ENCODE measurements at regions not wholly inside any gene's neighbourhood (a gene's known extent, or its start where the extent isn't known, plus 50 kb on each side); places are given as distances from the start of the nearest gene placed in this dataset.

GRCh38 chr14:87156878-87157277 lies 836.1 kb downstream of the GALC start:
- no peak for TF ChIP-seq CTCF (conservative IDR thresholded peaks at IDR 0.05; ENCODE audit: low read depth, low read length)
- H3K4me3 ChIP-seq (ENCODE audit: low read length): no peak overlapping the region
- DNase-seq (ENCODE audit: low read depth): no peak

GRCh38 chr14:87155856-87156488 lies 837.0 kb downstream of the GALC start:
- no peak overlapping the region for H3K4me3 ChIP-seq (ENCODE audit: low read length)
- DNase-seq (ENCODE audit: low read depth): no peak
- no peak for TF ChIP-seq CTCF (conservative IDR thresholded peaks at IDR 0.05; ENCODE audit: low read depth, low read length)

- DNase-seq (ENCODE audit: low read depth): no peak
- no peak for TF ChIP-seq CTCF (conservative IDR thresholded peaks at IDR 0.05; ENCODE audit: low read depth, low read length)
Observed at GRCh38 chr14:87153901-87154300, 839.1 kb downstream of the GALC start.

GRCh38 chr14:87153391-87153790 lies 839.6 kb downstream of the GALC start:
- no peak overlapping the region for H3K4me3 ChIP-seq (ENCODE audit: low read length)
- TF ChIP-seq CTCF (conservative IDR thresholded peaks at IDR 0.05; ENCODE audit: low read depth, low read length): no peak
- no peak for DNase-seq (ENCODE audit: low read depth)

More at GRCh38 chr14:87153901-87154300, 839.1 kb downstream of the GALC start:
- H3K4me3 ChIP-seq (ENCODE audit: low read length): no peak overlapping the region

- TF ChIP-seq CTCF (conservative IDR thresholded peaks at IDR 0.05; ENCODE audit: low read depth, low read length): no peak
- H3K4me3 ChIP-seq (ENCODE audit: low read length): no peak overlapping the region
- DNase-seq (ENCODE audit: low read depth): no peak
Observed at GRCh38 chr14:87152693-87153092, 840.3 kb downstream of the GALC start.

- no peak for TF ChIP-seq CTCF (conservative IDR thresholded peaks at IDR 0.05; ENCODE audit: low read depth, low read length)
Observed at GRCh38 chr14:87149583-87150354, 843.2 kb downstream of the GALC start.

GRCh38 chr14:87148655-87149054 lies 844.3 kb downstream of the GALC start:
- H3K4me3 ChIP-seq (ENCODE audit: low read length): no peak overlapping the region
- peak; percentile 69 for DNase-seq (ENCODE audit: low read depth)
- no peak for TF ChIP-seq CTCF (conservative IDR thresholded peaks at IDR 0.05; ENCODE audit: low read depth, low read length)

More at GRCh38 chr14:87149583-87150354, 843.2 kb downstream of the GALC start:
- H3K4me3 ChIP-seq (ENCODE audit: low read length): no peak overlapping the region
- DNase-seq (ENCODE audit: low read depth): peak; percentile 56
